HEK293T (cell line): ENCODE measurements at regions not wholly inside any gene's neighbourhood (a gene's known extent, or its start where the extent isn't known, plus 50 kb on each side); places are given as distances from the start of the nearest gene placed in this dataset.

ENCODE experiments used
- ARNT ChIP-seq: fragments of 450-650 bp; IDR thresholded peaks from 2 replicates; pipeline ENCODE4 v1.6.1; 2017; ENCODE audit warnings: mild to moderate bottlenecking
- BHLHE40 ChIP-seq: fragments of 450-650 bp; IDR thresholded peaks from 2 replicates; pipeline ENCODE4 v1.6.1; 2016; ENCODE audit warnings: mild to moderate bottlenecking, moderate library complexity, borderline replicate concordance
- CTBP1 ChIP-seq: fragments of 450-650 bp; IDR thresholded peaks from 2 replicates; pipeline ENCODE4 v1.6.1; 2016; ENCODE audit warnings: borderline replicate concordance
- ELF4 ChIP-seq: fragments of 450-650 bp; IDR thresholded peaks from 2 replicates; pipeline ENCODE4 v1.6.1; 2017; ENCODE audit warnings: antibody characterized with exemption
- FOXA1 ChIP-seq: fragments of 450-650 bp; IDR thresholded peaks from 2 replicates; pipeline ENCODE4 v1.6.1; 2016; ENCODE audit warnings: mild to moderate bottlenecking
- FOXM1 ChIP-seq: fragments of 450-650 bp; IDR thresholded peaks from 2 replicates; pipeline ENCODE4 v1.6.1; 2017; ENCODE audit warnings: mild to moderate bottlenecking, borderline replicate concordance
- HDGF ChIP-seq: fragments of 450-650 bp; IDR thresholded peaks from 2 replicates; pipeline ENCODE4 v1.6.1; 2017; ENCODE audit warnings: antibody characterized with exemption, borderline replicate concordance
- SP1 ChIP-seq: fragments of 450-650 bp; IDR thresholded peaks from 2 replicates; pipeline ENCODE4 v1.6.1; 2017
- SUZ12 ChIP-seq: fragments of 450-650 bp; IDR thresholded peaks from 2 replicates; pipeline ENCODE4 v1.6.1; 2016; ENCODE audit warnings: mild to moderate bottlenecking
- TARDBP ChIP-seq: fragments of 450-650 bp; IDR thresholded peaks from 2 replicates; pipeline ENCODE4 v1.6.1; 2016
- ZNF384 ChIP-seq: fragments of 450-650 bp; IDR thresholded peaks from 2 replicates; pipeline ENCODE4 v1.6.1; 2016
- TF ChIP-seq, protein P1 (sequence below): fragments of 450-650 bp; IDR thresholded peaks from 2 replicates; pipeline ENCODE4 v1.6.1; 2016

DNA sequence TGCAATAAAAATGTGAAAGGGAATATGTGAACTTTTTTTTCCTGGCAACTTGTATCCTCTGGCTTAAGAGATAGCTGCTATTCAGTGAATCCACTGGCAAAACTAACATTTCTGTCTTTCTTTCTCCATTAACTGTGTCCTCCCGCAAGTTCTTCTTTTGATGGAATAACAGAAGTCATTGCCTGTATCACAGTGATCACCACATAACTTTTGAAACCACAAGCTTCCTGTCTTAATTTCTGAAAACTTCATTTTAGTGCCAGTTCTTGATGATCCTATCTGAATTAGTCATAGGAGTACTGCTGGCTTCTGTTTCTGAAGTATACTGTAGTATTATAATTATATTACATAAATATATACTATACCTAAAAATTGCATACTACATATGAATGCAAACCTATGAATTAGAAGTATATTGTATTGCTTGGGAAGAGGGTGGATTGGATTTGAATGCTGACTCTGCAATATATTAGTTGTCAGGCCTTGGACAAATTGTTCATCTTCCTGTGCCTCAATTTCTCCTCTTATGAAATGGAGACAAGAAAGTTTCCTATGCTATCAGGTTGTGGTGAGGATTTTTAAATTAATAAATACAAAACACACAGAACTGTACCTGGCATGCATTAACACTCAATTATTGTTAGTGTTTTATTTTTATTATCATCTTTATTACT, 441.6 kb downstream of the CETN3 start:
- TF ChIP-seq CTBP1 (no peak), FOXA1 (no peak), SP1 (no peak), BHLHE40 (no peak), ARNT (no peak), ZNF384 (no peak), FOXM1 (no peak), HDGF (no peak), ELF4 (no peak), TARDBP (no peak), SUZ12 (no peak)
- TF ChIP-seq, protein P1, sequence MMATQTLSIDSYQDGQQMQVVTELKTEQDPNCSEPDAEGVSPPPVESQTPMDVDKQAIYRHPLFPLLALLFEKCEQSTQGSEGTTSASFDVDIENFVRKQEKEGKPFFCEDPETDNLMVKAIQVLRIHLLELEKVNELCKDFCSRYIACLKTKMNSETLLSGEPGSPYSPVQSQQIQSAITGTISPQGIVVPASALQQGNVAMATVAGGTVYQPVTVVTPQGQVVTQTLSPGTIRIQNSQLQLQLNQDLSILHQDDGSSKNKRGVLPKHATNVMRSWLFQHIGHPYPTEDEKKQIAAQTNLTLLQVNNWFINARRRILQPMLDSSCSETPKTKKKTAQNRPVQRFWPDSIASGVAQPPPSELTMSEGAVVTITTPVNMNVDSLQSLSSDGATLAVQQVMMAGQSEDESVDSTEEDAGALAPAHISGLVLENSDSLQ = no peak
